AG09319 (cell line): ENCODE measurements at regions not wholly inside any gene's neighbourhood (a gene's known extent, or its start where the extent isn't known, plus 50 kb on each side); places are given as distances from the start of the nearest gene placed in this dataset.

Experiments
- DNase-seq: peaks from one replicate; pipeline ENCODE4 v3.0.0-alpha.2; 2010; ENCODE audit warnings: low read depth; ENCODE audit errors: extremely low read depth
- TF ChIP-seq, protein P1 (sequence below): IDR thresholded peaks from 2 replicates; pipeline ENCODE4 v1.5.1; 2011; ENCODE audit warnings: low read depth, mild to moderate bottlenecking, inconsistent platforms, low read length, moderate library complexity

DNA sequence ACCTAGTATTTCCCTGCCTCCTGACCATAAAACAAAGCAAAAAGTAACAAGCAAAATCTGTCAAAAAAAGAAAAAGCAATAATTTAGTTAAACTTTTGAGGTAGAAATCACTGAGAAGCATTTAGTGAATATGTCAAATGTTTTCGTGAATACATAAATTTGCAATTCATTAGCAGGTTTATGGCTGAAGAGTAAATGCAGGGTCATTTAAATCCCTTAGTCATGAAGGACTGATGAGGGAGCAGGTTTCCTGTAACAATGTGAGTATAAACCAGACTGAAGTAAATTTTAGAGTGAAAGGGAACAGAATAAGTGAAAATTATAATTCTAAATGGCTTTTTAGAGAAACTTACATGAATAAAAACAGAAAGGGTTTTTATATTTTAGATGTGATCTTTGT lies 313.5 kb upstream of the MANEA start:
- TF ChIP-seq, protein P1, sequence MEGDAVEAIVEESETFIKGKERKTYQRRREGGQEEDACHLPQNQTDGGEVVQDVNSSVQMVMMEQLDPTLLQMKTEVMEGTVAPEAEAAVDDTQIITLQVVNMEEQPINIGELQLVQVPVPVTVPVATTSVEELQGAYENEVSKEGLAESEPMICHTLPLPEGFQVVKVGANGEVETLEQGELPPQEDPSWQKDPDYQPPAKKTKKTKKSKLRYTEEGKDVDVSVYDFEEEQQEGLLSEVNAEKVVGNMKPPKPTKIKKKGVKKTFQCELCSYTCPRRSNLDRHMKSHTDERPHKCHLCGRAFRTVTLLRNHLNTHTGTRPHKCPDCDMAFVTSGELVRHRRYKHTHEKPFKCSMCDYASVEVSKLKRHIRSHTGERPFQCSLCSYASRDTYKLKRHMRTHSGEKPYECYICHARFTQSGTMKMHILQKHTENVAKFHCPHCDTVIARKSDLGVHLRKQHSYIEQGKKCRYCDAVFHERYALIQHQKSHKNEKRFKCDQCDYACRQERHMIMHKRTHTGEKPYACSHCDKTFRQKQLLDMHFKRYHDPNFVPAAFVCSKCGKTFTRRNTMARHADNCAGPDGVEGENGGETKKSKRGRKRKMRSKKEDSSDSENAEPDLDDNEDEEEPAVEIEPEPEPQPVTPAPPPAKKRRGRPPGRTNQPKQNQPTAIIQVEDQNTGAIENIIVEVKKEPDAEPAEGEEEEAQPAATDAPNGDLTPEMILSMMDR = no peak
- DNase-seq = no peak

DNA sequence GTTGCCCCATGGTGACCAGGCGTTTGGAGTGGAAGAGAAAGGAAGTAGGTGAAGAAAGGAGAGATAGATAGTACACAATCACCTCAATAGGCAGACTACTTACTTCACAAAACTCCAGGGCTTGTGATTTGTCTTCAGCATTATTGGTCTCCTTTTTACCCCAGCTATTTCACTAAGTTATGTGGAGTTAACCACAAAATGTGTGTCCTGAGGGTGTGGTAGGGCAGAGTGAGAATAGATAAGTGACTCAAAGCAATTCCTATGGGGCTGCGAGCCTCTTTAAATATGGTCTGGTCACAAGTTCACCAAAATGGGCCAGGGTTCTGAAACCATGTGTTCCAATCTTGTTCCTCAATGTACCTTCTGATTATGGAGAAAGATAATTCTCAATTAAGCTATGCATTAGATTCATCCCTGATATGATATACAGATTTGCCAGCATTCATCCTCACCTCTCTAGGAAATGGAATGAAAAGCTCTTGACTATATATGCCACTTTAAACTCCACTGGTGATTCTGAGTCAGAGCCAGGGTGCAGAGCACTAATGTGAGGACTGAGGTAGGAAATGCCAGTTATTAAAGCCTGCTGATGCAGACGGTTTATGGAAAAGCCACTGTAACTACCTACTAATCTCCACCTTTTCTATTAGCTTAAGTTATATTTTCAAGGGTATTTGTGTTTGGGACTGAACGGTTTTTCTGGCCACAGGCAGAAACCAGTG lies 310.6 kb upstream of the MANEA start:
- DNase-seq = no peak

DNA sequence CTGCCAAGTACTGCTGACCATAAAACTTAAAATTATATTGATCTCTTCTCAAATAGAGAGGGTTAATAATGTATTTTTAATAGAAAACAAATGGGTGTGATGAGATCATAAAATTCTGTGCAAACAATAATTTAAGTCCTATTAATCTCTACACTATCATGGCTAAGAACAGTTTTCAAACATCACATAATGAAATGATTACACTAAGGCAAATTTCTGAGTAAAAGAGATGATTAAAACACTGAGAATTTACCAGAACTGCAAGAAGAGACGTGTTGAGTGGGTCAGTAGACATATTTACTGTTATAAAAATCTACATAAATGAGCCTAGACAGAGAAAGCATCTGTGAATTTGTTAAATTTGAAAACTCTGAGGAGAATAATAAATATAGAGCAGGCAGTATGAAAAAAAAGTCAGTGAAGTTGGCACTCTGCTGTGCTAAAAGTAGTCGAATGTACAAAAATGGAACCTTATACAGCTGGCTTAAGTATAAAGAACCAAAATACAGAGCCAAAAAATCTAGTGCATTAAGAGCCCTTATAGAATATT lies 302.6 kb upstream of the MANEA start:
- TF ChIP-seq, protein P1 = no peak

More for the DNA sequence above, 310.6 kb upstream of the MANEA start:
- TF ChIP-seq, protein P1 = no peak

DNA sequence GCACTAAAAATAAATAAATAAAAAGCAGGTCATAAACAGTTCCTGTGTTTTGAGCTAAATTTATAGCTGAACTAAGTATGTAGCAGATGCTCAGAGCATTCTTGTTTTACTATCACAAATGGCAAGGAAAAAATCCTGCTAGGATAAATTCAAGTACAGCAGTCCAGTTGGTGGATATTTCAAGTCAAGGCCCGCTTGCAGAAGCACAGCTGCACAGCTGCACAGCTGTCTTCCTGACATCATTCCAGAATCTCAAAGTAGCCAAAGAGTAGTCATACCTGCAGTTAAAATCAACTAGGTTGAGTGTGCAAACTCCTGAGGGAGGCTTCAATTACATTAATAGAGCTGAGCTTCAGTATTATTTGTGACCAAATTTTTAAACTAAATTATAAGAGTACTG lies 297.7 kb upstream of the MANEA start:
- TF ChIP-seq, protein P1 = no peak
- no peak for DNase-seq

More for the DNA sequence above, 302.6 kb upstream of the MANEA start:
- DNase-seq = no peak

DNA sequence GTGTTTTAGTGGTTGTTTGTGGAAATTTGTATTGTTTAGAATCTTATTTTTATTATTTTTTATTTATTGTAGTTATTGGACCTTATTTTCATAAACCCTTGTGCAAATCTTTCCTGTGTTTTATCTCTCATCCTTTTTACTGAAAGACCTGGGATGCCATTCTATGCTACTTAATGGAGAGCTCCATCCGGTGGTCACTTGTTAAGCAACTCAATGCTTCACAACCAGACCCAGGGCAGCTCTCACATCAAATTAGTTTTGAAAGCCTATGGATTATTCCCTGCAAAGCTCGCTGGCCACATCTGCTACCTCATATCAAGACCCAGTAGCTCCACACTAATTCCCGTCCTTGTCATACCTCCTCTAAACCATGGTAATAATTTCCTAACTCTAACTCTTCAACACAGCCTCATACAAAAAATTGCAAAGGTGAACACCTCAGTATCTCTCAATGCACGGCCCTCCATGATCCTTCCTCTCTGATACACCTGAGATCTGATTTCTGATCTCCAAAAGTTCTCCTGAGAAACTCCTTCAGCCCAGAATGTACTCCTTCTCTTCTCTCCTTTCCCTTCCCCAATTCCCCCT lies 296.6 kb upstream of the MANEA start:
- TF ChIP-seq, protein P1 = no peak; the same call in none of the 2 replicates
- DNase-seq = no peak

DNA sequence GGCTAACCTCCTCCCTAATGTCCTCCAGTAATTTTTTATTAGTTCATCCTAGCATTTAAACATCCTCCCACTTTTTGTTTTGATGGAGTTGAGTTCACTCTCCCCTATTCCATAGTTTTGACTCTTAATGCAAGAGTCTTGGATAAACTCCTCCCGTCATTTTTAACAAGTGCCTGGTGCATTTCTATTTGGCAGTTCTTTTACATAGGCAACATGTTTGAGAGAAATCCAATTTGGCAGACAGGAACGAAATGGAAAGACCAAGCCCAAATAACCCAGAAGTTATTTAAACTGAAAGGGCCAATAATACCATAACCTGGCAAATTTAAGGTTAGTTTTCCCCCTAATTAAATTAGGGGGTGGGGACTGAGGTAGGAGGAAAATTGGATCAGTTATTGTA lies 291.5 kb upstream of the MANEA start:
- no peak for DNase-seq
- TF ChIP-seq, protein P1 = no peak

DNA sequence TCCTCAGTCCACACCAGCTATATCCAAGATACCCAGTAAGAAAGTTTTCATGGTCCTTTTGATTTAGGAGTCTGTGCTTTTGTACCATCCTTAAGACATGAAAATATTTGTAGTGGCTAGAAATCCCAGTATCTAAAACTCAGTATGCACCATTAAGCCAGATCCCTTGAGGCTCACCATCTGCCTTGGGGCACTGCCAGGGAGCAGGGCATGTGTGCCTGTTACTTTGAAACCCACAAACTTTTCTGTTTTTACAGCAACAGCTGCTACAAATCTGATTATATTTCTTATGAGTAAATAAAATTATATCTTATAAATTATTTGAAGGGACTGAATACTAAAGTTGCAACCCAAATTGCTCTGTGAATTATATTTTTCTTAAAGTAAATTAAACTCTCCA lies 290.5 kb upstream of the MANEA start:
- no peak for DNase-seq
- TF ChIP-seq, protein P1 = no peak
